HG03565 (cell line): ENCODE measurements at regions not wholly inside any gene's neighbourhood (a gene's known extent, or its start where the extent isn't known, plus 50 kb on each side); places are given as distances from the start of the nearest gene placed in this dataset.
"Not testable (repeated sequence)": the region's sequence is repeated elsewhere in the genome, so short reads cannot be mapped to it uniquely, and the experiment has no call there.

Source experiments
- ATAC-seq: cut with Tn5 transposase; IDR thresholded peaks from one replicate; pipeline ENCODE4 v1.9.1; 2021; ENCODE audit warnings: mild to moderate bottlenecking, moderate library complexity; ENCODE audit not compliant: unreplicated experiment

GRCh38 chr2:83475371-83475770, 983.7 kb downstream of the SUCLG1 start:
- no peak for ATAC-seq

- no peak for ATAC-seq
These were observed 987.4 kb downstream of the SUCLG1 start for GRCh38 chr2:83471655-83472054.

- no peak for ATAC-seq
These were observed 988.2 kb downstream of the SUCLG1 start for GRCh38 chr2:83470928-83471327.

- ATAC-seq = no peak
These were observed 994.6 kb downstream of the SUCLG1 start for GRCh38 chr2:83464444-83464843.

GRCh38 chr2:83462881-83463280, 996.2 kb downstream of the SUCLG1 start:
- ATAC-seq = no peak

- no peak for ATAC-seq
These were observed 997.9 kb downstream of the SUCLG1 start for GRCh38 chr2:83461135-83461534.

- no peak for ATAC-seq
These were observed 999.6 kb downstream of the SUCLG1 start for GRCh38 chr2:83459456-83459855.

- ATAC-seq = no peak
These were observed 1023.1 kb downstream of the SUCLG1 start for GRCh38 chr2:83435989-83436388.

- no peak for ATAC-seq
These were observed 1038.1 kb downstream of the SUCLG1 start for GRCh38 chr2:83420993-83421392.

- ATAC-seq = no peak
These were observed 1064.8 kb downstream of the SUCLG1 start for GRCh38 chr2:83394134-83394904.

- ATAC-seq = no peak
These were observed 1070.3 kb downstream of the SUCLG1 start for GRCh38 chr2:83388804-83389203.

- ATAC-seq = no peak
These were observed 1072.5 kb downstream of the SUCLG1 start for GRCh38 chr2:83386549-83386948.

GRCh38 chr2:83378921-83379320, 1080.2 kb downstream of the SUCLG1 start:
- no peak for ATAC-seq

GRCh38 chr2:83376731-83377130, 1082.3 kb downstream of the SUCLG1 start:
- no peak for ATAC-seq

- ATAC-seq = no peak
These were observed 1088.7 kb downstream of the SUCLG1 start for GRCh38 chr2:83370419-83370762.

- no peak for ATAC-seq
These were observed 1089.3 kb downstream of the SUCLG1 start for GRCh38 chr2:83369601-83370418.

GRCh38 chr2:83368916-83369315, 1090.2 kb downstream of the SUCLG1 start:
- ATAC-seq = no peak

- ATAC-seq = no peak
These were observed 1090.6 kb downstream of the SUCLG1 start for GRCh38 chr2:83368461-83368860.

GRCh38 chr2:83365476-83365875, 1093.6 kb downstream of the SUCLG1 start:
- ATAC-seq = no peak

GRCh38 chr2:83364264-83364663, 1094.8 kb downstream of the SUCLG1 start:
- ATAC-seq = no peak

GRCh38 chr2:83363138-83363537, 1095.9 kb downstream of the SUCLG1 start:
- ATAC-seq = not testable (repeated sequence)

- ATAC-seq = no peak
These were observed 1099.7 kb downstream of the SUCLG1 start for GRCh38 chr2:83359336-83359735.
